Medulla oblongata (tissue), 1 donor: ENCODE measurements at regions not wholly inside any gene's neighbourhood (a gene's known extent, or its start where the extent isn't known, plus 50 kb on each side); places are given as distances from the start of the nearest gene placed in this dataset.
"Not testable (repeated sequence)": the region's sequence is repeated elsewhere in the genome, so short reads cannot be mapped to it uniquely, and the experiment has no call there.

Experiments used
- DNase-seq: peaks from one replicate; pipeline ENCODE4 v3.0.0-alpha.2; 2015; ENCODE audit errors: extremely low spot score

DNA sequence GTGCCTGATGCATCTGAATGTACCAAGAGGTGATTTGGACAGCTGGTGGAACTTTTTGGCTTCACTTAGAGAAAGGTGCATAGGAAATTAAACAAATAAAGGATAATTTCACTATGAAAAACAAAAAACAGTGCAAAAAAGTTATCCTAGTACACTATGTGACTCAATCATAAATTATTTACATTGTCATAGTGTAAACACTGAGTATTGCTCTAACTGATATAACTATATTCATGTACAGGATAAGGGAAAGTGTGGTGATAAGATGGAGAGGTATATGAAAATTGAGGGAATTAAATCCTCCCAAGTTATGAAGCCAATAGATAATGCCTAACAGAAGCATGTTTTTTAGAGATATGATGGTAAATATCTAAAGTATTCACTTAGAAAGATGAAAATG lies 50.2 kb upstream of the CPNE4 start:
- DNase-seq: no peak

DNA sequence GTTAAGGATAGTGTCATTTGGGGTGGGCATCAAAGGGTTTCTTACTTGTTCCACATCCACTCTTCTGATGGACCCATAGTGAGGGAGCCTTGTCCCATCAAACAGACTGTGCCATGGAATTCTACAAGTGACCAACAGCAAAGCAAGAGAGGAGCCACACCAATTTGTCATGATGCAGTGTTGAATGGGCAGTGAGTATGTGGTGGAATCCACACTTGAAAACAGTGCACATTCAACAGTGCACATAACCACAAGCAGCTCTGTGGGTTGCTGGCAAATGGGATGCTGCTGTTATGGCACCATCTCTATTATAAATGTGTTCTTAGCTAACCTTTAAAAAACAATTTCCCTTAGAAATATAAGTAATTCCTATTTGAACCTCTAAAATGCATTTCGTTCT lies 52.5 kb upstream of the CPNE4 start:
- no peak for DNase-seq

- DNase-seq: no peak
These were observed 53.5 kb upstream of the CPNE4 start for GRCh38 chr3:132088291-132088690.

- DNase-seq: no peak
These were observed 56.1 kb upstream of the CPNE4 start for GRCh38 chr3:132090921-132091320.

DNA sequence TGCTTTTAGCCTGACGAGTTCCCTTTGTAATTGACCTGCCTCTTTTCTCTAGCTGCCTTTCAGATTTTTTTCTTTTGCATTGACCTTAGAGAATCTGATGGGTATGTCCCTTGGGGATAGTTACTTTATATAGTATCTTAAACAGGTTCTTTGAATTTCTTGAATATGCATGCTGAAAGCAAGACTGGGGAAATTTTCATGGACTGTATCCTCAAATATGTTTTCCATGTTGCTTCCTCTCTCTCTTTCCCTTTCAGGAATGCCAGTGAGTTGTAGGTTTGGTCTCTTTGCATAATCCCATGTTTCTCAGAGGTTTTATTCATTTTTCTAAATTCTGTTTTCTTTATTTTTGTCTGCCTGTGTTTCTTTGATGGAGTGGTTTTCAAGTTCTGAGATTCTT lies 81.8 kb upstream of the CPNE4 start:
- DNase-seq: no peak

DNA sequence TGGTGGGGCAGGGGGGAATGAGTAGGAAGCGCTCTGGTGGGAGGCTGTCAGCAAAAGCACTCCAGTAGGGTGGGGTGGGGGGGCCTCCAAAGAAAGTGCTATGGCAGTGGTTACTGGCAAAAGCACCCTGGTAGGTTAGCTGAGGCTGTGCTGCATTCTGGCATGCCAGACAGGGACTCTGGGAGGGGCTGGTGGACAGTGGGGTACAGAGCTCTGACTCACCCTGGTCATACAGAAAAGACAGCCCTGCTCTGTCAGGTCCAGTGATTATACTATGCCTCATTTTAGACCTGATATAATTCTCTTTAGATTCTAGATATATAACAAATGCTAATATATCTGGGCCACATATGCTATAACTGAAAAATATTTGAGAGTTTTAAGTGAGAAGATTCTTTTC lies 82.8 kb upstream of the CPNE4 start:
- no peak for DNase-seq

DNA sequence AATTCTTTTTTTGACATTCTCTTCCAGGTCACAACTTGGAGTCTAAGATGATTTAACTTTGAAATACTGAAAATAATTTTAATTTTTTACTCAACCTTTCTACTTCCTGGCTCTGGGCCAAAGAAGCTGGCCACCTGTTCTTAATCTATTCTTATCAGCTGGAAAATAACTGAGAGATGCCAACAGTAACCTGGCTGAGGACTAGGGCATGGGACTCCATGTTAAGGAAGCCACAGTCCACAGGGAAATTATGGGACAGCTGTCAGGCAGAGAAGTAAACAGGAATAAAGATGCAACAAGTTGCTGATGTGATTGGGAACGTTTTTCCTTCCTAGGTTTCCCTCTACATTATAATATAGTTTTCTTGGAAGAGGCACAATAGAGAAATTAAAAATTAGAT lies 84.7 kb upstream of the CPNE4 start:
- no peak for DNase-seq

DNA sequence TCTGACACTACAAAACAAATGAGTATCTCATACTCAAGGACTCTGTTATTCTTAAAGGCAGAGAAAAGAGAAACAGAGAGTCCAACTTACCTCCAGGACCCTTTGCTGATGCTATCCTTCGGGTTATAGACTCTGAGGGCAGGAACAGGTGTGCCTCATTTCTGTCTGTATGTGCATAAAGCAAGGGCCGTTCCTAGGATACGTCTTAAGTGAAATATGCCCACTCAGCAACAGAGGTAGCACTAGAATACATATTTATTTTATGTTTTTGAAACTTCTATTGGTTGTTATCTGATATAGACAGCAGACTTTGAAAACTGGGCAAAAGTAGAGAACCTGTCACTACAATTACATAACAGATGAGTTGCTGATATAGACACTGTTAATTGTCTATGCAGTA lies 89.3 kb upstream of the CPNE4 start:
- no peak for DNase-seq

DNA sequence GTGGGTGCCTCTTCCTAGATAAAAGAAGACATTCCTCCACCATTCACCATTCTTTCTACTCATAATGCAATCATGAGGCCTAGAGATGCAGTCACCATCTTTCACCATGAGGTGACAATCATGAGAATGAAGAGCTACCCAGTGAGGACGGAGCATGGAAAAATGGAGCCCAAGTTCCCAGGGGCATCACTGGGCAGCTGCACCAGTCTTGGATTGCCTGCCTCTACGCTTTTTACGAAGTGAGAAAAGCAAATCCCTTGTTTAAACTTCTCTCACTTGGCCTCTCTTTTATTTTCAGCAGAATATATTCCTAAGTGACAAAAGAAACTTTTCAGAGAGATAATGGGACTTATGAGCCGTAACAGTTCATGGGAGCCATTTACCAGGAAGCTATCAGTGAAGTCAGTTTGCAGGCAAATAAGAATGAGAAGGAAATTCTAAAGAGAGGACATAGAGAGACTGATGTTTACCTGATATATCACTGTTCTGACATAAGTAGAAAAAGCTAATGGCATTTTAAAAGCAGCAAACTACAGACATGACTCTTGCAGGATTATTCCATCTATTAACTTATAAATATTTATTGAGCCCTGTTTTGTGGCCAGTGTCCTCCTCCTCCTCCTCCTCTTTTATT lies 90.0 kb upstream of the CPNE4 start:
- no peak for DNase-seq

- DNase-seq: no peak
These were observed 99.8 kb upstream of the CPNE4 start for GRCh38 chr3:132134611-132135010.

GRCh38 chr3:132135628-132136333 lies 101.0 kb upstream of the CPNE4 start:
- no peak for DNase-seq

DNA sequence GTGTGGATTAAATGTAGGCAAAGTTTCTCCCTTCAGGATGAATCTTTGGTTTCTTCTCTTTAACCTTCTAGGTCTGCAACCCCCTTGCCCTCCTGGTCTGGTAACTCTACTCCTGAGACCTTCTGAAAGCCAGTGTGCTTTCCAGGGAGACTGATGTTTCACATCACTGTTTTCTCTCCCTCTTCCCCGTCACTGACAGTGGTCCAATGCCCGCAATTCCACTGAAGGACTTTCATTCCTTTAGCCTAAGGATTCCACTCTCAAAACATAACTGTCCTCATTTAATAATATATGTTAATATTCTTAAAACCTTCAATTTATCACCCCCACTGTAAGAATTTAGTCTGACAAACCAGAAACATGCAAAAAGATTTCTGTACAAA lies 101.5 kb upstream of the CPNE4 start:
- DNase-seq: no peak

GRCh38 chr3:132136902-132137301 lies 102.1 kb upstream of the CPNE4 start:
- not testable (repeated sequence) for DNase-seq

GRCh38 chr3:132145833-132146232 lies 111.0 kb upstream of the CPNE4 start:
- no peak for DNase-seq

- DNase-seq: no peak
These were observed 119.8 kb upstream of the CPNE4 start for GRCh38 chr3:132154619-132155018.

DNA sequence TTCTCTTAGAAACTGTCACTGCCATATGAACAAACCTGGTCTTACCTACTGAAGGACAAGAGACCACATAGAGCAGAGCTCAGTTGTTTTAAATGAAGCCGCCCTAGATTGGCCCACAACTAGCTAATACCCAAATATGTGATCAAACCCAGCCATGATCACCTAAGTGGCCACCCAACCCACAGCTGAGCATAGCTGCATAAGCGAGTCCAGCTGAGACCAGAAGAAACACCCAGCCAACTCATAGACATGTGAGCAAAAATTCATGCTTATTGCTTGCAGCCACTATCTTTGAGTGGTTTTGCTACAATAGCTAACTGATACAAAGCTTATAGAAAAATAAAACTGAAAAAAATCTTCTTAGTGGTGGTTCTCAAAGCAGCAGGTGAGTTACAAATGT lies 124.3 kb upstream of the CPNE4 start:
- DNase-seq: no peak

DNA sequence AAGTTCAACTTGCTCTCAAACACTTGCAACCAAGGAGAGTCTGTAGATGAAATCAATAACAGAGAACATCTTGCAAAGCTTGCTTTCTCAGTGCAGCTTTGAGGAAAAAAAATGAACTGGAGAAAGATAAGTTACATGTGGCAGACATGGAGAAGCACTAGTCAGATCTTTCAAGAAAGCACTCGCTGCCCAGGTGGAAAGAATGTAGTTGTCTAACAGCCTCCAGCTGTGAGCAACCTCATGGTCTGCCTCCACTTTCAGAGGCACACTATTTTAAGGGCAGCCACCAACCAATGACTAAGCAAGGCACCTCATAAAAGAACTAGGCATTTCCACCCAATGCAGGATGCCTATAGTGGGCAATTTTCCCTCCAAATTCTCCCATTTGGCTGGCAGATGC lies 125.4 kb upstream of the CPNE4 start:
- no peak for DNase-seq

GRCh38 chr3:132161608-132162007 lies 126.8 kb upstream of the CPNE4 start:
- no peak for DNase-seq

- no peak for DNase-seq
These were observed 129.8 kb upstream of the CPNE4 start for GRCh38 chr3:132164469-132165092.

GRCh38 chr3:132167870-132168269 lies 133.1 kb upstream of the CPNE4 start:
- no peak for DNase-seq

DNA sequence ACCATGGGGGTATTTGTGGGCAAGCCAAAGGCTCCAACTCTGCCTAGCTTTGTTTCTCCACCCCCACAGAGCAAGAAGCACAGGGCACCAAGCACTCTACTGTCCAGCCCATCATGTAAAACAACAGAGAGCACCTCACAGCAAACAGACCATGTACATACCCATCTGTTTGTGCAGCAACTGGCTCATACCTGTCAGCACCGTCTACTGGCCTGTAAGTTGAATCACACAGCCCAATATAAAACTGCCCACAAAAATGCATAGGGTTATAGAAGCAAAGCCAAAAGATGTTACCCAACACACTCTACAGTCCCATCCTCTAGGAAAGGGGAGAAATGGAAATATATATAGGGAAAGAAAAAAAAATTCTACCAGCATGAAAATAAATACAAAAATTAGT lies 139.7 kb upstream of the CPNE4 start:
- DNase-seq: no peak

DNA sequence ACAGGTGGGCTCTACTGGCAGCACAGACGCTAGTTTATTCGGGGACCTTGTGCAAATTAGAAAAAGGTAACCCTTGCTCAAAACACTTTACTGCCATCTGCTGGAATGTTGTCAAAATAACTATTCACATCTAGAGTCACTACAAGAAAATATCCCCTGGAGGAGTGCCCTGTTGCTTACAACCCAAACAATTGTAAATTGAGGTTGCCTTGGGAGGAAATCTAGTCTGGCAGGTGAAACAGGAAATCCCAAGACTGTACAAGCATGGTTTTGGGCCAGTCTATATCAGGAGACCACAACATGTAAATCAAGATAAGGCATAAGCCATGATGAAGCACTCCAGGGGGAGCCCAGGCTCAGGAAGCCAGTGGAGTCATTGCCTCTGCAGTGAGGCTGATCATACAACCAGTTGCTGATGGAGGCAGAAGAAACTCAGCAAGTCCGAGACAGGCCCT lies 136.8 kb upstream of the ACP3 start:
- peak; percentile 53 for DNase-seq

- no peak for DNase-seq
These were observed 133.4 kb upstream of the ACP3 start for GRCh38 chr3:132183811-132184210.
